Thoracic aorta (tissue), 2 donors: ENCODE measurements at regions not wholly inside any gene's neighbourhood (a gene's known extent, or its start where the extent isn't known, plus 50 kb on each side); places are given as distances from the start of the nearest gene placed in this dataset.

Experiments
- ATAC-seq: fragments of 150-250 bp; one replicate; pipeline ENCODE4 v1.8.0; 2017; ENCODE audit warnings: low read depth; ENCODE audit not compliant: insufficient number of reproducible peaks, low FRiP score
- DNase-seq: peaks from one replicate; pipeline ENCODE4 v3.0.0-alpha.2; 2020; ENCODE audit warnings: low spot score
- H3K27ac ChIP-seq, 2 donors: fragments of 200-600 bp; sonication (generic); 1 replicate in 1 of 2; 2 replicates in 1 of 2; pipeline ENCODE4 v1.5.1; 2016; ENCODE audit warnings: mild to moderate bottlenecking in 2 of 2, moderate library complexity in 2 of 2
- H3K27me3 ChIP-seq: fragments of 200-600 bp; sonication (generic); replicated peaks from 2 replicates; pipeline ENCODE4 v1.6.0; 2016; ENCODE audit warnings: mild to moderate bottlenecking; ENCODE audit not compliant: insufficient read depth
- H3K36me3 ChIP-seq: fragments of 200-600 bp; sonication (generic); one replicate; pipeline ENCODE4 v1.5.1; 2016
- H3K4me1 ChIP-seq, 2 donors: fragments of 200-600 bp; sonication (generic); 1 replicate in 1 of 2; 2 replicates in 1 of 2; pipeline versions ENCODE4 v1.5.1 to v1.6.0; 2016; ENCODE audit warnings: low read depth in 2 of 2, mild to moderate bottlenecking in 1 of 2; ENCODE audit not compliant: control insufficient read depth in 1 of 2
- H3K4me3 ChIP-seq: fragments of 200-600 bp; sonication (generic); 2 replicates; pipeline ENCODE4 v1.5.1; 2016; ENCODE audit warnings: mild to moderate bottlenecking
- H3K9me3 ChIP-seq: fragments of 200-600 bp; sonication (generic); 2 replicates; pipeline ENCODE4 v1.5.1; 2016
- TF ChIP-seq, protein P1 (sequence below): fragments of 200-600 bp; sonication (generic); IDR thresholded peaks from one replicate; pipeline ENCODE4 v1.5.1; 2019; ENCODE audit warnings: antibody characterized with exemption

DNA sequence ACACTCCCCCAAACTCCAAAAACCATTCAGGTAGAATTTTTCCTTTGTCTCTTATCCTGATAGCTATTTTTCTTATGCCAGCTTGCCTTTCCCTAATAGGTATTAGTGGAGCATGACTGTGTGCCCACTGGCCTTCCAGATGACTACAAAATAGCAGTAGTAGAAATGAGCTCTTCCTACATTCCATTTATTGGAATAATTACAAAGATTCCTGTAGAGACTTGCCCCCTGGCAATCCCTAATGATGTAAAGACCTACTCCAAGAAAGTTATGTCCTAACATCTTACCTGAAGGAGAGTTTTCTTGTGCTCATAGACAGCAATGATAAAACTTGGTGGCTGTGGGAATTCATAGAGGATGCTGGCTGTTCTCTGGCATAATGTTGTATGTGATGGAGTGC lies 501.8 kb downstream of the GATA3 start:
- H3K4me1 ChIP-seq, result no peaks in the 10 kb centered on the region
- H3K36me3 ChIP-seq, result no peaks in the 10 kb centered on the region
- no peaks in the 10 kb centered on the region for H3K9me3 ChIP-seq
- ATAC-seq, result no peak
- TF ChIP-seq, protein P1, sequence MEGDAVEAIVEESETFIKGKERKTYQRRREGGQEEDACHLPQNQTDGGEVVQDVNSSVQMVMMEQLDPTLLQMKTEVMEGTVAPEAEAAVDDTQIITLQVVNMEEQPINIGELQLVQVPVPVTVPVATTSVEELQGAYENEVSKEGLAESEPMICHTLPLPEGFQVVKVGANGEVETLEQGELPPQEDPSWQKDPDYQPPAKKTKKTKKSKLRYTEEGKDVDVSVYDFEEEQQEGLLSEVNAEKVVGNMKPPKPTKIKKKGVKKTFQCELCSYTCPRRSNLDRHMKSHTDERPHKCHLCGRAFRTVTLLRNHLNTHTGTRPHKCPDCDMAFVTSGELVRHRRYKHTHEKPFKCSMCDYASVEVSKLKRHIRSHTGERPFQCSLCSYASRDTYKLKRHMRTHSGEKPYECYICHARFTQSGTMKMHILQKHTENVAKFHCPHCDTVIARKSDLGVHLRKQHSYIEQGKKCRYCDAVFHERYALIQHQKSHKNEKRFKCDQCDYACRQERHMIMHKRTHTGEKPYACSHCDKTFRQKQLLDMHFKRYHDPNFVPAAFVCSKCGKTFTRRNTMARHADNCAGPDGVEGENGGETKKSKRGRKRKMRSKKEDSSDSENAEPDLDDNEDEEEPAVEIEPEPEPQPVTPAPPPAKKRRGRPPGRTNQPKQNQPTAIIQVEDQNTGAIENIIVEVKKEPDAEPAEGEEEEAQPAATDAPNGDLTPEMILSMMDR, result no peak
- H3K27me3 ChIP-seq, result no peaks in the 10 kb centered on the region
- no peak overlapping the region for H3K4me3 ChIP-seq
- no peak for DNase-seq
- no peak overlapping the region for H3K27ac ChIP-seq

DNA sequence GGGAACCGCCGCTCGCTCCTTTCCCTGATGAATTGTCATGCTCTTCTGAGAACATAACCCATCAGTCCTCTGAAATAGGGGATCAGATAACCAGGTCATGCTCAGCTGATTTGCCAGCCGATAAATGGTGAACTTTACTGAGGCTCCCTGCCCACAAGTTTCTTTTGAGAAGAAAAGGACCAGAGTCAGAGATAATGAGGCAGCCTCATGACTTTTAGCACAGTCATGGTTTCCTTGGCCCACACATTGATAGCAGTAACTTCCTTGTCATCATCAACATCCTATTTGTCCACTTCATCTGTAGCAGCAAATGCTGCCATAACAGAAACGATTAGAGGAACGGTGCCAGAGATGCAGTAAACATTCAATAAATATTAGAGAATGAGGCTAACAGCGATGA lies 509.0 kb downstream of the GATA3 start:
- ATAC-seq (no peak), DNase-seq (no peak)
- H3K27ac ChIP-seq, result no peak overlapping the region
- H3K4me3 ChIP-seq, result no peak overlapping the region
- H3K27me3 ChIP-seq, result no peaks in the 10 kb centered on the region
- no peaks in the 10 kb centered on the region for H3K9me3 ChIP-seq
- no peaks in the 10 kb centered on the region for H3K4me1 ChIP-seq
- TF ChIP-seq, protein P1, result no peak
- H3K36me3 ChIP-seq, result no peaks in the 10 kb centered on the region

DNA sequence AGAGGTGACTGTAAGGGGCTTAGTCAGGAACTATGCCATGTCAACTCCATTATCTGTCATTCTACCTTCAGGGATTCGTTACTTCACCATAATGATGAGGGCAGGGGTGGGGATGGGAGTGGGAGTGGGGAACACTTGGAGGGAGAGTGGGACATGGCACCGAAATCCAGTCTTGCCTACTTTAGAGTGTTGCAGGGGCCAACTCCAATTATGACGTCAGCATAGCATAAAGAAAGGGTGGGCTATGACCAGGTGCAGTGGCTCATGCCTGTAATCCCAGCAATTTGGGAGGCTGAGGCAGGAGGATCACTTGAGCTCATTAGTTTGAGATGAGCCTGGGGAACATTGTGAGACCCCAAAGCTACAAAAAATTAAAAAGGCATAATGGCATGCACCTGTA lies 512.2 kb downstream of the GATA3 start:
- no peak for ATAC-seq
- Histone ChIP-seq H3K27ac (no peak overlapping the region), H3K4me3 (no peak overlapping the region), H3K4me1 (no peaks in the 10 kb centered on the region), H3K9me3 (no peaks in the 10 kb centered on the region), H3K36me3 (no peaks in the 10 kb centered on the region), H3K27me3 (no peaks in the 10 kb centered on the region)
- DNase-seq, result no peak
- TF ChIP-seq, protein P1, result no peak

DNA sequence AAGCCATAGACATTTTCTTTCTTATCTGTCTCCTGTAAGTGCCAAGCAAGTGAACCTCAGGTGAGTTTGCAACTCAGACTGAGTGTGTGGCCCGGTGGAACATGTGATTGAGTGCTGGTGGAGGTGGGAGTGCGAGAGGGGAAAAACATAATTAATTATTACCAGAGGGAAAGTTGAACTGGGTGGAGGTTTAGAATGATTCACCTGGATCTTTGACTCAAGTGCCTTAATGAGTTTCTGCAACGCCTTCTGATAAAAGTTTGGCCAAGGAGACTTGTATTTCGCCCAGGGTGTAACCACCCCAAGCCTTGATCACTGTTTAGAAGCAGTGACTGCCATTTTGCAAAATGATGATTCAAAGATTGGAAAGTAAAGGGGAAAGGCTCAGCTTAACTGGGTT lies 513.9 kb downstream of the GATA3 start:
- no peak for ATAC-seq
- Histone ChIP-seq H3K27ac (no peak overlapping the region), H3K36me3 (no peaks in the 10 kb centered on the region), H3K9me3 (no peaks in the 10 kb centered on the region), H3K4me3 (no peak overlapping the region), H3K27me3 (no peaks in the 10 kb centered on the region), H3K4me1 (no peaks in the 10 kb centered on the region)
- DNase-seq, result no peak
- TF ChIP-seq, protein P1, result no peak

DNA sequence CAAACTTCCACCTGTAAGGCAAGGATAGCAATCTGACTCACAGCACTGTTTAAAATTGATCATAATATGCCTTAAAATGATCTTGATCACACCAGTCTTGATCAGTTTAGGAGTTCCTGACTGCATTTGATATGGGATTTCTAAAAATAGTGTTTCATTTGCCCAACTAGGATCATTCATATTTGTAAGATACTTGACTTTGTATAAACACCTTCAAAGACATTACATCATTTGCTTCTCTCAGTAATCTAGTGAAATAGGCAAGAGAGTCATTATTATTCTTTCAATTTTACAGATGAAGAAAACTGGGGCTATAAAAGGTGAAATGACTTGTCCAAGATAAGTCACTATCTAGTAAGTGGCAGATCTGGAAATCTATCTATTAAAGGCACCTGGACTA lies 521.1 kb downstream of the GATA3 start:
- no peaks in the 10 kb centered on the region for H3K4me1 ChIP-seq
- DNase-seq (no peak), ATAC-seq (no peak)
- no peak overlapping the region for H3K4me3 ChIP-seq
- no peaks in the 10 kb centered on the region for H3K9me3 ChIP-seq
- H3K27ac ChIP-seq, result no peak overlapping the region
- H3K36me3 ChIP-seq, result no peaks in the 10 kb centered on the region
- TF ChIP-seq, protein P1, result no peak
- no peaks in the 10 kb centered on the region for H3K27me3 ChIP-seq
